ENCODE measurements at regions not wholly inside any gene's neighbourhood (a gene's known extent, or its start where the extent isn't known, plus 50 kb on each side); places are given as distances from the start of the nearest gene placed in this dataset.

GRCh38 chr2:122261911-122262310, 506.5 kb downstream of the TSN start:
- no peak for DNase-seq (ENCODE audit: low spot score)
- TF ChIP-seq CTCF (IDR thresholded peaks at IDR 0.05): no peak
- no peak for ATAC-seq (ENCODE audit: low FRiP score)

DNA sequence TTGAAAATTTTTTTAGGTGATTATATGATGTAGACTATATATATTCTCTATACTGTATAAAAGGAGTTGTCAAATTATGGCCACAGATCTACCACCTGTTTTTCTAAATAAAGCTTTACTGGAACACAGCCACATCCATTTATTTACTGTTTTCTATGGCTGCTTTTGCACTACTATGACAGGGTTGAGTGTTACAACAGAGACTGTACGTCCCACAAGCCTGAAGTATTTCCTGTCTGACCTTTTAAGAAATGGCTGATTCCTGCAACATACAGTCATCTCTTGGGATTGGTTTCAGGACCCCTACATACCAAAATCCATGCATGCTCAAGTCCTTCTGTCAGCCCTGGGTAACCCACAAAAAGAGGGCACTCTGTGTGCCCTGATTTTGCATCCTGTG, 508.3 kb downstream of the TSN start:
- ATAC-seq (ENCODE audit: low FRiP score) (no peak), DNase-seq (ENCODE audit: low spot score) (no peak)
- TF ChIP-seq CTCF (IDR thresholded peaks at IDR 0.05): no peak

DNA sequence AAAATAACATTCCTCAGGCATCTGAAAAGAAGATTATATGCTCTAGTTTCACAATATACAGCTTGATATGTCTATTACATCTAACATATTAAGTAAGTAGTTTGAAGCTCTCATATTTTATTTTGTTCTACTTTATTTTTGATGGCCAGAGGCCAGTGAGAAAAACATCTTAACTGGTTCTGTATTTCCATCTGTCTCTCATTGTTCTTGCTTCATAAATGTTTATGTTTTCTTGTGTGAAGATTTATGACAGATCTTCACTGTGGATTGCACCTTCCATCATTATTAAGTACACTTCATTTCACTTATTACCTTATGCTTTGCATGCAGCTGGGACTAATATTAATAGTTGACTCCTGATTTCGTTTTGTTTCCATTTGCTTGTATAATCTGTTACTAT, 511.2 kb downstream of the TSN start:
- DNase-seq (ENCODE audit: low spot score) (no peak), ATAC-seq (ENCODE audit: low FRiP score) (no peak)

DNA sequence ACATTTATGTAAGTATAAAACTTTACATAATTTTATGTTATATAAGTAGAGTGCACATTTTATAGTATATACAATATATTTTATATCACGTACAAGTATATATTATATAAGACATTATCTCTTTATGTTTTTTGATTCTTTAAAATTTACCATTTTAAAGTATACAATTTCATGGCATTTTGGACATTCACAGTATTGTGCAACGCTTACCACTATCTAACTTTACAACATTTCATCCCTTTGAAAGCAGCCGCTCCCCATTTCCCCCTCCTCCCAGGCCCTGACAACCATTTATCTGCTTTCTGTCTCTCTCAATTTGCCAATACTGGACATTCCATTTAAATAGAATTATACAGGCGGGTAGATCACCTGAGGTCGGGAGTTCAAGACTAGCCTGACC, 512.5 kb downstream of the TSN start:
- ATAC-seq (ENCODE audit: low FRiP score) (no peak), DNase-seq (ENCODE audit: low spot score) (no peak)
- no peak for TF ChIP-seq CTCF (IDR thresholded peaks at IDR 0.05)

More for the DNA sequence above, 511.2 kb downstream of the TSN start:
- no peak for TF ChIP-seq CTCF (IDR thresholded peaks at IDR 0.05)

DNA sequence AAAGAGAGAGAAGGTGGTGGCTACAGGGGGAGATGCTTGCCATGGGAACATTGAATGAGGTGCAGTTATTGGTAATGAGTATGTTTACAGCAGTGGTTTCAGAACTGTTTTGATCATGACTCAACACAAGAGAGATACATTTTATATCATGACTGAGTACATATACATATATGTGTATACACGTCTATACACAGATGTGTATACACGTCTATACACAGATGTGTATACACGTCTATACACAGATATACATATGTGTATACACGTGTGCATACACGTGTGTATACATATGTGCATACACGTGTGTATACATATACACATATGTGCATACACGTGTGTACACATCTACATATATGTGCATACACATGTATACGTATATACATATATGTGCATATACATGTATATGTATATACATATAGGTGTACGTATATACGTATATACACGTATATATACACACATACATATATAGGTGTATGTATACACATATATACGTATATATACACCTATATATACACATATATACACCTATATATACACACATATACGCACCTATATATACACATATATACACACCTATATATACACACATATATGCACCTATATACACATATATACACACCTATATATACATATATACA, 518.5 kb downstream of the TSN start:
- ATAC-seq (ENCODE audit: low FRiP score) (no peak), DNase-seq (ENCODE audit: low spot score) (no peak)
- TF ChIP-seq CTCF (IDR thresholded peaks at IDR 0.05): no peak

DNA sequence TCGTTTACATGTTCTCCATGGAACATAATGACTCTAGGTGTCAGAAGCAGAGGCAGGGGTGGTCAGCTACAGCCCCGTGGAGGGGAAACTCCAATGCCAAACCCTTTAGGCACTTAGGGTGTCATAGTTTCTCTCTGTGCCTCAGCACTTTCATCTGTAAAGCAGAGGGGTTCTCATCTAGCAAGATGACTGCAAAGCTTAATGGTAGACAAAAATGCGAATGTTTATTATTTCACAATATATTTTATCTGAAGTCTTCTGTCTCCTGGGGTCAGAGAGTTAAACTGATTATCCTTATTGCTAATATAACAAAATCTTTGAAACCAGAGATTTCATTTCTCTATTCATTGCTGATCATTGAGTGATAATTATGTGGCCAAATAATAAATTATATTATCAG, 522.5 kb downstream of the TSN start:
- DNase-seq (ENCODE audit: low spot score) (no peak), ATAC-seq (ENCODE audit: low FRiP score) (no peak)
- TF ChIP-seq CTCF (IDR thresholded peaks at IDR 0.05): no peak

DNA sequence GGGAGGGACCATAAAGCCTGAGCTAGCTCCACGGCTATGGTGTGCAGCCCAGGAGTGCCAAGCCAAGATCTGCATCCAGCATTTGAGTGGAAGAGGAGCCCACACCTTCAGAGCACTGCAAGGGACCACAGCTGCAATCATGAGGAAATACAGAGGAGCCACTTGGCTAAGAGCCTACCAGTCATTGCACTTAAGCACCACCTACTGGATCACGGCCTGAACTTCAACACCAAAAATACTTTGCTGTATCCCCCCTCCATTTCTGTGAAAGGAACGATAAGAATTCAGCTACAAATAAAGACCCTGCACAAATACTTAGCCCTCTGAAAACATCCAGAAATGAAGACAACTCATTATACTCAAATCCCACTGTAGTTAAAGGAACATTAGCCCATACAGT, 545.3 kb downstream of the TSN start:
- DNase-seq (ENCODE audit: low spot score): no peak
- no peak for ATAC-seq (ENCODE audit: low FRiP score)
- TF ChIP-seq CTCF (IDR thresholded peaks at IDR 0.05): no peak

All from omental fat pad (tissue), 3 donors.